Transverse colon (tissue), 4 donors: ENCODE measurements at regions not wholly inside any gene's neighbourhood (a gene's known extent, or its start where the extent isn't known, plus 50 kb on each side); places are given as distances from the start of the nearest gene placed in this dataset.

Experiments used
- DNase-seq: peaks from one replicate; pipeline ENCODE4 v3.0.0-alpha.2; 2019
- H3K27ac ChIP-seq, 4 donors: fragments of 200-600 bp; sonication (generic); 2 replicates each; pipeline ENCODE4 v1.5.1; 2016 to 2018; ENCODE audit warnings: inconsistent platforms in 4 of 4
- H3K27me3 ChIP-seq: fragments of 200-600 bp; sonication (generic); 2 replicates; pipeline ENCODE4 v1.5.1; 2017; ENCODE audit warnings: inconsistent platforms
- H3K36me3 ChIP-seq, 4 donors: fragments of 200-600 bp; sonication (generic); 2 replicates each; pipeline ENCODE4 v1.5.1; 2017 to 2019; ENCODE audit warnings: inconsistent platforms in 4 of 4
- H3K4me1 ChIP-seq, 4 donors: fragments of 200-600 bp; sonication (generic); 2 replicates each; pipeline ENCODE4 v1.5.1; 2017 to 2020; ENCODE audit warnings: inconsistent platforms in 4 of 4
- H3K4me3 ChIP-seq, 4 donors: fragments of 200-600 bp; sonication (generic); 1 replicate in 1 of 4; 2 replicates in 3 of 4; pipeline versions ENCODE4 v1.5.1 to v1.6.1; 2017 to 2019; ENCODE audit warnings: inconsistent platforms in 4 of 4
- H3K9me3 ChIP-seq, 2 donors: fragments of 200-600 bp; sonication (generic); 2 replicates each; pipeline ENCODE4 v1.5.1; 2017 to 2019; ENCODE audit warnings: inconsistent platforms in 2 of 2
- CTCF ChIP-seq, 5 experiments: fragments of 200-600 bp in 3 of 5; fragments of 450-650 bp in 2 of 5; sonication (generic) in 3 of 5; IDR thresholded peaks; 1 replicate in 2 of 5; 2 replicates in 3 of 5; pipeline ENCODE4 v1.5.1; 2016 to 2017; ENCODE audit warnings: antibody characterized with exemption in 5 of 5, inconsistent platforms in 3 of 5, mild to moderate bottlenecking in 2 of 5, moderate library complexity in 1 of 5
- EP300 ChIP-seq: sonication (generic); formaldehyde crosslinking; IDR thresholded peaks from one replicate; pipeline ENCODE4 v1.6.1; 2017; ENCODE audit warnings: antibody characterized with exemption, low read depth
- POLR2A ChIP-seq: fragments of 450-650 bp; IDR thresholded peaks from one replicate; pipeline ENCODE4 v1.6.1; 2016; ENCODE audit warnings: antibody characterized with exemption, mild to moderate bottlenecking, moderate library complexity
- POLR2AphosphoS5 ChIP-seq, 3 donors: sonication (generic); formaldehyde crosslinking; IDR thresholded peaks; one replicate each; pipeline ENCODE4 v1.6.1; 2016; ENCODE audit warnings: antibody characterized with exemption in 3 of 3
- WGBS, 2 donors: methylation state at CpG; one replicate each; pipeline ENCODE4 v1.1.5; 2018; ENCODE audit warnings: low coverage in 1 of 2; 5-methylcytosine and 5-hydroxymethylcytosine counted together
- in situ Hi-C, 4 donors: fragments of 200-750 bp; cut with MboI; loops; one replicate each; pipeline versions ENCODE4 v1.15.0 to v1.15.1; 2017; ENCODE audit warnings: low sequenced_read_pairs in 3 of 4, low pct_ligation_motif_present in 1 of 4, low pct_unique_long_range_greater_than_20kb in 1 of 4
- intact Hi-C: fragments of 100-400 bp; cut with DNase I; formaldehyde crosslinking; loops from one replicate; pipeline ENCODE4 v1.15.1; 2023; ENCODE audit warnings: low total_unique reads

DNA sequence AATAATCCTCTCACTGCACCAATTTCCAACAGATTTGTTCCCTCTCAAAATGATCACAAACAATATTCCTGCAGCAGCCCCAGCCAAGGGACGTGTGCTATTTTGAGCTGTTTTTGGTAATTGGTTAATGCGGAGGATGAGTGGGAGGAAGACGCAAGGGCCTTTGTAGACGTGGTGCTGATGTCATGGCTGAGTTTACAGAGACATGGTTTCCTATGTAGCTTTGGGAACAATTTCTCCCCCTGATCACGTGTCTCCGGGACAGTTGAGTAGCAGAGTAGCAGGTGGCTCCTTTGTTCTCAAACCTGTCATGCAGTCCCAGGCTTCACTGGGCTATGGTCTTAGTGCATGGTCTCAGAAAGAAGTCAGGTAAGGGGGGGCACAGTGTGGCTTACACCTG is 183.2 kb upstream of the NECTIN1 start:
- Histone ChIP-seq H3K27ac (no peak overlapping the region), H3K36me3 (no peaks in the 10 kb centered on the region), H3K9me3 (no peaks in the 10 kb centered on the region), H3K4me3 (no peak overlapping the region), H3K27me3 (no peaks in the 10 kb centered on the region), H3K4me1 (peaks cover 0 to 35% (median 29%) of the 10 kb centered on the region in 4 donors)
- TF ChIP-seq POLR2A (no peak), POLR2AphosphoS5 (IDR thresholded peaks at IDR 0.05) (no peak), CTCF (IDR thresholded peaks at IDR 0.05) (no peak), EP300 (no peak)
- in situ Hi-C loops: no loop called here
- no peak for DNase-seq
- 81% methylated on average over 6 of the region's 6 CpGs; no CpG with 5 or more reads in 1 of the 2 donors for WGBS, 2 donors
- intact Hi-C loops: no loop called here

GRCh38 chr11:119910650-119911049 is 181.7 kb upstream of the NECTIN1 start:
- H3K4me1 ChIP-seq: peaks cover 0 to 38% (median 32%) of the 10 kb centered on the region in 4 donors
- H3K4me3 ChIP-seq: no peak overlapping the region
- no peaks in the 10 kb centered on the region for H3K27me3 ChIP-seq
- DNase-seq: no peak
- TF ChIP-seq EP300: no peak
- TF ChIP-seq CTCF (IDR thresholded peaks at IDR 0.05): no peak
- TF ChIP-seq POLR2A: no peak
- no peak for TF ChIP-seq POLR2AphosphoS5 (IDR thresholded peaks at IDR 0.05)
- intact Hi-C loops: no loop called here
- no peaks in the 10 kb centered on the region for H3K9me3 ChIP-seq
- WGBS, 2 donors: 69% methylated on average over 2 of the region's 2 CpGs; no CpG with 5 or more reads in 1 of the 2 donors
- in situ Hi-C loops: no loop called here
- H3K27ac ChIP-seq: peak overlapping the region in 3 of 4 donors; percentile 45 to 87 (median 86)
- H3K36me3 ChIP-seq: no peaks in the 10 kb centered on the region

GRCh38 chr11:119910051-119910450 is 181.1 kb upstream of the NECTIN1 start:
- peak overlapping the region; percentile 24 to 87 (median 66) for H3K27ac ChIP-seq
- 50 to 68% methylated on average over 2 to 4 of the region's 4 CpGs for WGBS, 2 donors
- peaks cover 0 to 44% (median 33%) of the 10 kb centered on the region in 4 donors for H3K4me1 ChIP-seq
- no peaks in the 10 kb centered on the region for H3K27me3 ChIP-seq
- TF ChIP-seq POLR2A (no peak), POLR2AphosphoS5 (IDR thresholded peaks at IDR 0.05) (peak; percentile 20 to 50 (median 42))
- H3K36me3 ChIP-seq: no peaks in the 10 kb centered on the region
- peak; percentile 74 for DNase-seq
- intact Hi-C loops: no loop called here
- in situ Hi-C loops: no loop called here
- no peaks in the 10 kb centered on the region for H3K9me3 ChIP-seq
- no peak overlapping the region for H3K4me3 ChIP-seq

GRCh38 chr11:119909495-119909894 is 180.5 kb upstream of the NECTIN1 start:
- WGBS, 2 donors: 55 to 69% methylated on average over 7 to 9 of the region's 9 CpGs
- no peak for DNase-seq
- Histone ChIP-seq H3K4me3 (no peak overlapping the region), H3K27ac (peak overlapping the region; percentile 84 to 87 (median 86)), H3K36me3 (no peaks in the 10 kb centered on the region), H3K27me3 (no peaks in the 10 kb centered on the region), H3K9me3 (no peaks in the 10 kb centered on the region), H3K4me1 (peaks cover 0 to 50% (median 36%) of the 10 kb centered on the region in 4 donors)
- in situ Hi-C loops: no loop called here
- intact Hi-C loops: no loop called here
- TF ChIP-seq CTCF (IDR thresholded peaks at IDR 0.05): no peak
- TF ChIP-seq POLR2A: no peak
- TF ChIP-seq POLR2AphosphoS5 (IDR thresholded peaks at IDR 0.05): no peak
- no peak for TF ChIP-seq EP300

- no peaks in the 10 kb centered on the region for H3K27me3 ChIP-seq
- H3K4me1 ChIP-seq: peaks cover 0 to 53% (median 40%) of the 10 kb centered on the region in 4 donors
- no peaks in the 10 kb centered on the region for H3K9me3 ChIP-seq
- H3K27ac ChIP-seq: peak overlapping the region; percentile 84 to 87 (median 86)
- TF ChIP-seq POLR2AphosphoS5 (IDR thresholded peaks at IDR 0.05): no peak
- no peak for TF ChIP-seq POLR2A
- TF ChIP-seq CTCF (IDR thresholded peaks at IDR 0.05): no peak
- no peak for TF ChIP-seq EP300
- in situ Hi-C loops: no loop called here
- intact Hi-C loops: no loop called here
- no peaks in the 10 kb centered on the region for H3K36me3 ChIP-seq
- WGBS, 2 donors: 85 to 100% methylated on average over 1 of the region's 2 CpGs
- no peak for DNase-seq
- H3K4me3 ChIP-seq: no peak overlapping the region
Observed at GRCh38 chr11:119909077-119909476, 180.1 kb upstream of the NECTIN1 start.
